IPS-20b (cell line): ENCODE measurements at regions not wholly inside any gene's neighbourhood (a gene's known extent, or its start where the extent isn't known, plus 50 kb on each side); places are given as distances from the start of the nearest gene placed in this dataset.

Experiments used
- H3K27ac ChIP-seq: one replicate; pipeline ENCODE4 v1.5.1; 2013; ENCODE audit warnings: low read length
- H3K27me3 ChIP-seq: 2 replicates; pipeline ENCODE4 v1.6.1; 2013; ENCODE audit warnings: mild to moderate bottlenecking, low read length, inconsistent platforms; ENCODE audit not compliant: insufficient read depth
- H3K36me3 ChIP-seq: 2 replicates; pipeline ENCODE4 v1.6.1; 2013; ENCODE audit warnings: low read depth, mild to moderate bottlenecking, inconsistent platforms, low read length, moderate library complexity; ENCODE audit not compliant: insufficient read depth
- H3K4me1 ChIP-seq: 2 replicates; pipeline ENCODE4 v1.6.1; 2013; ENCODE audit warnings: mild to moderate bottlenecking, control low read depth, inconsistent platforms, low read length, moderate library complexity; ENCODE audit not compliant: insufficient read depth
- H3K4me3 ChIP-seq: 2 replicates; pipeline ENCODE4 v1.5.1; 2013; ENCODE audit warnings: mild to moderate bottlenecking, low read length, inconsistent platforms
- H3K9ac ChIP-seq: 2 replicates; pipeline ENCODE4 v1.6.1; 2013; ENCODE audit warnings: low read depth, mild to moderate bottlenecking, inconsistent platforms, low read length, moderate library complexity
- H3K9me3 ChIP-seq: 2 replicates; pipeline ENCODE4 v1.6.1; 2013; ENCODE audit warnings: mild to moderate bottlenecking, low read depth, low read length, inconsistent platforms; ENCODE audit not compliant: insufficient read depth

- H3K4me1 ChIP-seq, result no peaks in the 10 kb centered on the region
- no peaks in the 10 kb centered on the region for H3K27me3 ChIP-seq
- H3K9me3 ChIP-seq, result no peaks in the 10 kb centered on the region; the same call in 1 of the 2 replicates
- H3K36me3 ChIP-seq, result no peaks in the 10 kb centered on the region
- no peak overlapping the region for H3K27ac ChIP-seq
- H3K4me3 ChIP-seq, result no peak overlapping the region
- H3K9ac ChIP-seq, result no peak overlapping the region
Measured at GRCh38 chr11:21839796-21840195, 353.1 kb upstream of the ANO5 start.

GRCh38 chr11:21861314-21861713 lies 331.6 kb upstream of the ANO5 start:
- peak overlapping the region; percentile 42; the same call in 1 of the 2 replicates for H3K4me3 ChIP-seq
- no peaks in the 10 kb centered on the region for H3K9me3 ChIP-seq
- no peak overlapping the region for H3K9ac ChIP-seq
- H3K27me3 ChIP-seq, result peaks cover 40% of the 10 kb centered on the region
- no peak overlapping the region for H3K27ac ChIP-seq
- no peaks in the 10 kb centered on the region for H3K36me3 ChIP-seq
- peaks cover 9% of the 10 kb centered on the region for H3K4me1 ChIP-seq

DNA sequence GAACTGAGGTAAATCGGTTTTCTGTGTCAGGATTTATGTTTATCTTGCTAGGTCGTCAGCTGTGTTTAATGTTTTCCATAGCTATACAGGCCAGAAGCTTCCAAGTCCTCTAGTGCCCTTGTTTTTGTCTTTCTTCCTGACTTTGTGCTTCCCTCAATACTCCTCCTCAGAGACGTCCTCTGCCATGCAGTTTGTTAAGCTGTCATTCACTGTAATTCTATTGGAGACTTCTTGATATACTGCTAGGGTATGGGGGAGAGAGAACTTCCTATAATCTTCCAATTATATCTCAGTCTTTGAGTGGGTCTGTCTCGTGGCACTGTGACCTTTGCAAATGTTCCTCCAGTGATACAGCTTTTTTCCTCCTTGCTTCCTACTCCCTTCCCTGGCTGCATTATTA lies 327.3 kb upstream of the ANO5 start:
- Histone ChIP-seq H3K27me3 (peaks cover 31% of the 10 kb centered on the region), H3K4me1 (peaks cover 9% of the 10 kb centered on the region), H3K27ac (no peak overlapping the region)

DNA sequence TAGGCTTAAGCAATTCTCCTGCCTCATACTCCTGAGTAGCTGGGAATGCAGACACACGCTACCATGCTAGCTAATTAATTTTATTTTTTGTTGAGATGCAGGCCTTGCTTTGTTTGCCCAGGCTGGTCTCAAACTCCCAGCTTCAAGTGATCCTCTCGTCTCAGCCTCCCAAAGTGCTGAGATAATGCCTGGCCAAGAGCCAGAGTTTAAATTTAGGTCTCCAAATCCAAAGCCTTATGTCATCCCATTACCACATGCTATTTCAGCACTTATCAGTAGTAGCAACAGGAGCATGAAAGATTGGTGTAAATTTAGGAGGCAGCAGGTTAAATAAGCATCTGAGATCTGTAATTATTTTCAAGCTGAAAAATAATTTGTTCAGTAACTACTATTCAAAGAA lies 326.1 kb upstream of the ANO5 start:
- no peak overlapping the region for H3K27ac ChIP-seq
- H3K36me3 ChIP-seq, result no peaks in the 10 kb centered on the region
- no peaks in the 10 kb centered on the region for H3K4me1 ChIP-seq
- H3K4me3 ChIP-seq, result no peak overlapping the region
- no peaks in the 10 kb centered on the region for H3K9me3 ChIP-seq
- H3K9ac ChIP-seq, result no peak overlapping the region
- peaks cover 19% of the 10 kb centered on the region for H3K27me3 ChIP-seq

More for the DNA sequence above, 327.3 kb upstream of the ANO5 start:
- Histone ChIP-seq H3K4me3 (no peak overlapping the region), H3K9ac (no peak overlapping the region), H3K9me3 (no peaks in the 10 kb centered on the region), H3K36me3 (no peaks in the 10 kb centered on the region)

DNA sequence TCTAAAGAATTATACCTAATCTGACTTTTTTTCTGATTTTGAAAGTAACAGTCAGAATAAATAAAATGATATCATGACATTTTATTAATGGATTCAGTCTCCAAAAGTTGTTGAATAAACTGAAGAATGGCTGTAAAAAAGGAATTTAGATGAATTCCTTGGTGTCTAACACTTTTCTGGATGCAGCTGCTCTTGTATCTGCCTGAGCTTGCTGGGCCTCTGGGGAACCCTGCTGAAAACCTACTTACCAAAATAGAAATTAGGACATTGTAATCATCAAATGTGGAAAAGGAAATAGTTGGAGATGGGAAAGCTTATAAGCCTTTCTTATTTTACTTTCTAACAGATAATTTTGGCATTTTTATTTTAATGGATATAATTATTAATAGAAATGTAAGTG lies 315.7 kb upstream of the ANO5 start:
- H3K9ac ChIP-seq, result no peak overlapping the region
- no peaks in the 10 kb centered on the region for H3K36me3 ChIP-seq
- no peaks in the 10 kb centered on the region for H3K27me3 ChIP-seq
- no peaks in the 10 kb centered on the region for H3K9me3 ChIP-seq
- H3K4me1 ChIP-seq, result peaks cover 4% of the 10 kb centered on the region; the same call in 1 of the 2 replicates
- H3K27ac ChIP-seq, result no peak overlapping the region
- H3K4me3 ChIP-seq, result no peak overlapping the region

DNA sequence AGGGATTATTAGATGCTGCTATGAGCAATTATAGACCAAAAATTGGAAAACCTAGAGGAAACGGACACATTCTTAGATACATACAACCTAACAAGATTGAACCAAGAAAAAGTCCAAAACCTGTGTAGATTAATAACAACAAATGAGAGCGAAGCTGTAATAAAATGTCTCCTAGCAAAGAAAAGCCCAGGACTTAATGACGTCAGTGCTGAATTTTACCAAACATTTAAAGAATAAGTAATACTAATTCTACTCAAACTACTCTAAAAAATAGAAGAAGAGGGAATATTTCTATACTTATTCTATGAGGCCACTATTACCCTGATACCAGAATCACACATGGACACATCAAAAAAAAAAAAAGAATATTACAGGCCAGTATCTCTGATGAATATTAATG lies 309.5 kb upstream of the ANO5 start:
- Histone ChIP-seq H3K4me3 (no peak overlapping the region), H3K27ac (no peak overlapping the region), H3K4me1 (no peaks in the 10 kb centered on the region)

DNA sequence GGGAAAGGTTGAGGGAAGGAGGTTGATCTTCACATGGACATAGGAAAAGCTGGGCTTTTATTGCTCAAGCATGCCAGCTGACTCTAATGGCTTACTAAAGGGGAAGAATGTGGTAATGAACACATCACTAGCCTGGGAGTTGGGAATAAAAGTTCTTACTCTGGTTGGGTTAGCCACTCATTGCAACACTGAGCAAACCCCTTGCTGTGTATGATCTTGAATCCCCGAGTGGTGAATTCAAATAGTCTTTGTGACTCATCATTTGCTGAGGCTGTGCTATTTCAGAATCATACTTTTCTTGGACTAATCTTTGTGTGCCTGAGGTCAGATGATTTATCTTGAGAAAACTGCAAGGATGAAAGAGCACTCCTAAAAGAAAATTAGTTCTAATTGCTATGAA lies 304.1 kb upstream of the ANO5 start:
- H3K9me3 ChIP-seq, result no peaks in the 10 kb centered on the region
- no peak overlapping the region for H3K27ac ChIP-seq
- no peaks in the 10 kb centered on the region for H3K36me3 ChIP-seq
- H3K27me3 ChIP-seq, result no peaks in the 10 kb centered on the region
- H3K4me3 ChIP-seq, result no peak overlapping the region
- no peak overlapping the region for H3K9ac ChIP-seq
- H3K4me1 ChIP-seq, result no peaks in the 10 kb centered on the region

More for the DNA sequence above, 309.5 kb upstream of the ANO5 start:
- H3K27me3 ChIP-seq, result no peaks in the 10 kb centered on the region
- no peak overlapping the region for H3K9ac ChIP-seq
- H3K9me3 ChIP-seq, result no peaks in the 10 kb centered on the region
- no peaks in the 10 kb centered on the region for H3K36me3 ChIP-seq

DNA sequence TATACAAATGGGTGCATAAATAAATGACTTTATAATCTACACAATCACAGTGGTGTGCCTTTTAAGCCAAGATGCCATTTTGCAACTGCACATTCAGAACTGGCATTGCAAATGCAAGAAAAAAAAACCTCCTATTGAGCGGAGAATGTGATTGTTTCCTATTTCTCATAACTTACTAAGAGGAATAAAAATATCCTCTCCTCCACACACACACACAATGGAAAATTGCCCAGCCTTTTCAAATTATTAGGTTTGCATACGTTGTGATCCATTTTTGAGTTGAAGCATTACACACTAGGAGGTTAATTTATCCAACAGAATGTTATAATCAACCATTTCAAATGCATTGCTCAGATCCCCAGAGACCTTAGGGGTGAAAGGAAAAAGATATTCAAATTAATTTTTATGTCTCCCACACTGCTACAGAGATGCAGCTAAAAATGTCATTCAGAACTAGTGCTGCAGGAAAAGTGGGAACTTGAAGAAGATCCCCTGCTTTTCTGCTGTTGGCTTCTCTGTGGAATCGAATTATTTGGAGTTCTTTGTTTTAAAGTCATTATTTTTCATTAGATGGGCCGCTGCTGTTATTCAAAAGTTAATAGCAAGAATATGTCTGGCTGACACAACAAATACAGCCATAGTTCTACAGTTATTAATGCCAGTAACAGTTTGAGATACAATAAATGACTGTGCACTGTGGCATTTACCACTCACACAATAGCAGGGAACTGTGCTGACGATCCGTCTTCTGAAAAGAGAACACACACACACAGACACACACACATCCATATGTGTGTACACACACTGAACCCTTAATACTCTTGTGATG lies 299.9 kb upstream of the ANO5 start:
- no peaks in the 10 kb centered on the region for H3K4me1 ChIP-seq
- H3K36me3 ChIP-seq, result no peaks in the 10 kb centered on the region
- no peaks in the 10 kb centered on the region for H3K27me3 ChIP-seq
- H3K9me3 ChIP-seq, result no peaks in the 10 kb centered on the region
- no peak overlapping the region for H3K9ac ChIP-seq
- no peak overlapping the region for H3K27ac ChIP-seq
- H3K4me3 ChIP-seq, result no peak overlapping the region

- no peaks in the 10 kb centered on the region for H3K36me3 ChIP-seq
- H3K9ac ChIP-seq, result no peak overlapping the region
- no peaks in the 10 kb centered on the region for H3K9me3 ChIP-seq
- H3K27ac ChIP-seq, result no peak overlapping the region
- no peak overlapping the region for H3K4me3 ChIP-seq
- H3K4me1 ChIP-seq, result no peaks in the 10 kb centered on the region
- H3K27me3 ChIP-seq, result no peaks in the 10 kb centered on the region
Measured at GRCh38 chr11:21893565-21893867, 299.4 kb upstream of the ANO5 start.

DNA sequence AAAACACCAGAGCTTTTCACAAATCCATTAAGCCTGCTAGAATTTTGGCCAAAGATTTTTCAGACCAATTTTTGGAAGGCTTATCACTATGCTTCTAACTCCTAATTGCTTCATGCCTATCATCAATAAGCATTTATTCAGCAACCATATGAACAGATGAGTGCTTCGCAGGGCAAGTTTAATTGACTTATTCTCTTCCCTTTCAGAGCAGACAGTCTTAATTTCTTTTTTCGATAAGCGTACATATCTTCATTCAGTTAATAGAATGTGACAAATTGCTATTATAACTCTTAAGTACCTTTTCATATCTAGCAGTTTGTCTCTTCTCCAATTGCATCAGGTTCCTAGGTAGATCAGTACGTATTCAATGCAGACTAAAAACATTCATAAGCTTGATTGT lies 298.4 kb upstream of the ANO5 start:
- Histone ChIP-seq H3K36me3 (no peaks in the 10 kb centered on the region), H3K4me3 (no peak overlapping the region), H3K27ac (no peak overlapping the region), H3K27me3 (no peaks in the 10 kb centered on the region), H3K9me3 (no peaks in the 10 kb centered on the region), H3K4me1 (no peaks in the 10 kb centered on the region), H3K9ac (no peak overlapping the region)

GRCh38 chr11:21895686-21896085 lies 297.2 kb upstream of the ANO5 start:
- no peaks in the 10 kb centered on the region for H3K9me3 ChIP-seq
- no peak overlapping the region for H3K9ac ChIP-seq
- no peak overlapping the region for H3K27ac ChIP-seq
- H3K36me3 ChIP-seq, result no peaks in the 10 kb centered on the region
- H3K4me1 ChIP-seq, result no peaks in the 10 kb centered on the region
- no peak overlapping the region for H3K4me3 ChIP-seq
- no peaks in the 10 kb centered on the region for H3K27me3 ChIP-seq

- H3K9me3 ChIP-seq, result no peaks in the 10 kb centered on the region
- no peak overlapping the region for H3K27ac ChIP-seq
- H3K27me3 ChIP-seq, result no peaks in the 10 kb centered on the region
- H3K4me1 ChIP-seq, result no peaks in the 10 kb centered on the region
- no peak overlapping the region for H3K9ac ChIP-seq
- H3K36me3 ChIP-seq, result no peaks in the 10 kb centered on the region
- H3K4me3 ChIP-seq, result no peak overlapping the region
Measured at GRCh38 chr11:21896216-21896615, 296.7 kb upstream of the ANO5 start.
